Astrocyte of the cerebellum (primary cell): ENCODE measurements at regions not wholly inside any gene's neighbourhood (a gene's known extent, or its start where the extent isn't known, plus 50 kb on each side); places are given as distances from the start of the nearest gene placed in this dataset.
A peak's percentile ranks its signal among the peaks of the same experiment; 100 is the strongest.

ENCODE experiments used
- DNase-seq: peaks from one replicate; pipeline ENCODE4 v3.0.0-alpha.2; 2011; ENCODE audit warnings: low read depth
- H3K4me3 ChIP-seq: 2 replicates; pipeline ENCODE4 v1.5.1; 2011; ENCODE audit warnings: mild to moderate bottlenecking, low read depth, low read length, moderate library complexity
- in situ Hi-C: cut with HindIII; loops from 2 replicates; pipeline ENCODE4 v1.10.0; 2017; ENCODE audit warnings: low sequenced_read_pairs
- TF ChIP-seq, protein P1 (sequence below): IDR thresholded peaks from 2 replicates; pipeline ENCODE4 v1.5.1; 2012; ENCODE audit warnings: low read length, low read depth, moderate library complexity, mild to moderate bottlenecking; ENCODE audit errors: missing control alignments

DNA sequence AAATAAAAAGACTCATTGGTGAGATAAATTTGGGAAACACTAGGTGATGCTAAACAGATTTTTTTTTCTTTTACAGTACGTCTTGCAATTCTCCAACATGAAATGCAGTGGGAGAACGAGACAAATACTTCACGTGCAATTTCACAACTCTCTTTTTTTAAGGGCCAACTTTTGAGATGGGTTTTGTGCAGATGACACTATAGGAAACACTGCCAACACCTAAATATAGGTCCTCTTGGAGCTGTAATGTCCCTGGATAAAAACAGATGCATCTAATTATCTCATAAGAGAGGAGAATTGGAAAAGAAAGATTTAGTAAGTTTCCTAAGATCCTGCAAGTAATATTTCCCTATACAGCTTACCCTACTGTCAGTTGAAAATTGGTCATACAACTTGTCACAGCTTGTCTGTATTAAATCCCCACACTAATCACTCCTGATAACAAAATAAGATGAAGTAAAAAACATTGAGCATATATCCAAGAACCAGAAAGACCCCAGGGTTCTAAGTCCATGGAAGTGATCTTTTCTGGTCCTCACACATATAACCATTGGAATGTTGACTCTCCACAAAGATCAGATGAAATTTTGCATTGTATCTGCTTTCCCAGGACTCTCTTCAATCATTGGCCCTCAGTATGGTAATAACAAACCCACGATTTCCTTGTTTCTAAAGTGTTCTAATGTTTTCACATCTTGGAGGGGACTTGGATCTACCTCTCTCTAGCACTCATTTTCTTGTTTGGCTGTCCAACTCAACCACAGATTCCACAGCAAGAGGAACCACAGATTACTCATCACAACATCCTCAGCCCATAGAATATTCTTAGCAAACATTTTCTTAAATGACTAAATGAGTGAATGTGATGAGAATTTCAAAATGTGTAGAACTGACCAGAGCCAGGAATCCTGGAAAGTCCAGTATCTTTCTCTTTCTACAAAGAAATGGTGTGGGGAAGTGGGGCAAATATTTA lies 769.4 kb upstream of the USP15 start:
- peak; percentile 4 for DNase-seq
- in situ Hi-C loops = no loop called here
- TF ChIP-seq, protein P1, sequence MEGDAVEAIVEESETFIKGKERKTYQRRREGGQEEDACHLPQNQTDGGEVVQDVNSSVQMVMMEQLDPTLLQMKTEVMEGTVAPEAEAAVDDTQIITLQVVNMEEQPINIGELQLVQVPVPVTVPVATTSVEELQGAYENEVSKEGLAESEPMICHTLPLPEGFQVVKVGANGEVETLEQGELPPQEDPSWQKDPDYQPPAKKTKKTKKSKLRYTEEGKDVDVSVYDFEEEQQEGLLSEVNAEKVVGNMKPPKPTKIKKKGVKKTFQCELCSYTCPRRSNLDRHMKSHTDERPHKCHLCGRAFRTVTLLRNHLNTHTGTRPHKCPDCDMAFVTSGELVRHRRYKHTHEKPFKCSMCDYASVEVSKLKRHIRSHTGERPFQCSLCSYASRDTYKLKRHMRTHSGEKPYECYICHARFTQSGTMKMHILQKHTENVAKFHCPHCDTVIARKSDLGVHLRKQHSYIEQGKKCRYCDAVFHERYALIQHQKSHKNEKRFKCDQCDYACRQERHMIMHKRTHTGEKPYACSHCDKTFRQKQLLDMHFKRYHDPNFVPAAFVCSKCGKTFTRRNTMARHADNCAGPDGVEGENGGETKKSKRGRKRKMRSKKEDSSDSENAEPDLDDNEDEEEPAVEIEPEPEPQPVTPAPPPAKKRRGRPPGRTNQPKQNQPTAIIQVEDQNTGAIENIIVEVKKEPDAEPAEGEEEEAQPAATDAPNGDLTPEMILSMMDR = no peak
- no peak overlapping the region for H3K4me3 ChIP-seq

DNA sequence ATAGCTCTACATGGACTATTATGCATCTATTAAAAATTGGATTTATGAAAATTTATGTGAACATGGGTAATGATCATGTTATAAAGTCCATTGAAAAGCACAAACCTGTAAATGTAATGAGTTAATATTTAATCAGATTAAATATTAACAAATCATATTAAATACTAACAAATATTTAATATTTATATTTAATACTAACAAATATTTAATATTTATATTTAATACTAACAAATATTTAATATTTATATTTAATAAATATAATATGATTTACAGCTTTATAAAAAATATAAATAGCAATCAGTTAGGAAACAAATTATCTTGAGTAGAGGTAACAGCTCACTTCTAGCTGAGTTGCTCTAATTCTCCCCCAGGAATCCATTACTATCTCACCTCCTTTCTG lies 758.0 kb upstream of the USP15 start:
- TF ChIP-seq, protein P1 = no peak
- DNase-seq = no peak
- in situ Hi-C loops = no loop called here
- no peak overlapping the region for H3K4me3 ChIP-seq

DNA sequence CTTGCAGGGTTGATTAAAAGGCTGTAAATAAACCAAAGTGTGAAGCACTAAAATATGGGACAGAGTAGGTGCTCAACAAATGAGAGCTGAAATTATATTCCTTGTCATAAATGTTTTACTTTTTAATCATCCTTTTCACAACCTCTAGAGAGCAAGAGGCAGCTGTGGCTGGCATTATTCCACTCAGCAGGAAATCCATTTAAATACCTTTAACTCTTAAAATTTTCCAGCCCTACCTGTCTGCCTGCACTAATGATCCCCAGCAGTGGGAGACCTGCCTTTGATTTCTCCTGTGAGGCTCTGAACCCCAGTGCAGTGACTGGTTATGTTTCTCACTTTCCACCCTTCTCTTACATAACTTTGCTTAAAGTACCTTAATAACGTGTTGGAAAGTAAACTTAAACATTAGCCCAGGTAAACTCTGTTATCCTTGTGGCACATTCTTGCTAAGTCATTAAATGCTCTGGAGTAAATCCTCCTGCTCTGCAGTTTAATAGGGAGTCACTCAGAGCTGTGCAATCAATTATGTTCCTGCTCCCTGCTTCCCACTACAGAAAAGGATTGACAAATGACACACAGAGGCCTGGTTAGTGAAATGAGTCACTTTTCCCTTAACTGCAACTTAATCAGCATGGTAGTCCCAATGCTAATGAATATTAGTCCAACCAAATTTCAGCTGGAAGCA lies 755.7 kb upstream of the USP15 start:
- TF ChIP-seq, protein P1 = no peak
- in situ Hi-C loops = no loop called here
- H3K4me3 ChIP-seq = no peak overlapping the region
- DNase-seq = no peak

DNA sequence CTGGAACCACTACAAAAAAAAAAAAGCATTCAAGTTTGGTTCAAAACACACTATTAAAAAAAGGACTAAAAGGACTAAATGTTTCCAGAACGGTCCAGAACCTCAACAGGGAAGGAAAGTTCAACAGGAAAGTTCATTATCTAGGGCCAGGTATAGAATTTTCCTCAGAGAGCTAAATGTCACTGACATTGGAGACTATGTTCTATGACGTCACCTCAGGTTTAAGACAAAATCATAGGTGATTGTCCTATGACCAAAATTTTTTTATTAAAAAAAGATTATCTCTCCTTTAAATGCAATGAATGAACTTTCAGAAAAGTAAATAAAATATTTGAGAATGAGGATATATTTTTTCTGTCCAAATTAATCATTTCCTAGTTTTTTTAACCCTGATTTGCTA lies 746.7 kb upstream of the USP15 start:
- H3K4me3 ChIP-seq = no peak overlapping the region
- in situ Hi-C loops = no loop called here
- DNase-seq = no peak
- TF ChIP-seq, protein P1 = no peak

DNA sequence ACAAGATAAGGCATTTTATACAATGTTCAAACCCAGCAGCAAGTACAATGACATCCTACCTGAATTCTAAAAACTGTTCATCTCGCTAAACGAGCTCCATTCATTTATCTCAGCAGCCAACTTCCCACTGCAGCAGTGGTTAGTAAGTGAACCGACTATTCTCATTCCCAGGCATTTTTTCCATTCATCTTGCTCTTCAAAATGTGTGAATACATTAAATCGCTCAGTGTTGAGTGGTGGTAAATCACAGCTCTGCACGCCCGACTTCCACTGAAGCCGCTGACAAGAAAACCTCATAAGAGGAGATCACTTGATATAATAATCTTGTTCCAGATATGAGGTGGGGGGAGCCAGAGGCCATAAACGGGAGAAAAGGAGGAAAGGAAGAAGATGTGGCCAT lies 746.2 kb upstream of the USP15 start:
- in situ Hi-C loops = no loop called here
- TF ChIP-seq, protein P1 = no peak
- no peak for DNase-seq
- no peak overlapping the region for H3K4me3 ChIP-seq

DNA sequence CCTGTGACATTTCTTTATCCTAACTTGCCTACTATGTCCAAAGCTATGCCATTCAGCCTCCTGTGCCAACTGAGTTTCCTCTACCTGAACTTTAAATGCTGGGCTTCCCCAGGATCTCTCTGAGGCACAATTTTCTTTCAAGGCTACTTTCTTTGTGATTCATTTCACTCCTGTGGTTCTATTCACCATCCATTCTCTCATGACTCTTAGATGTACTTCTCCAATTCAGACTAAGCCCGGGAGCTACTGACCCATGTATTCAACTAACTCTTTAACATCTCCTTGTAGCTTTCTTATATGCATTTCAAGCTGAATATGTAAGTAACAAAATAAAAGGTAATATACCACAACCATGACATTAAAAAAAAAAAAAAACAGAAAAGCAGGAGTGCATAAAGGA lies 738.9 kb upstream of the USP15 start:
- no peak overlapping the region for H3K4me3 ChIP-seq
- in situ Hi-C loops = no loop called here
- no peak for DNase-seq
- TF ChIP-seq, protein P1 = no peak
